Fibroblast of skin of back (primary cell): ENCODE measurements at regions not wholly inside any gene's neighbourhood (a gene's known extent, or its start where the extent isn't known, plus 50 kb on each side); places are given as distances from the start of the nearest gene placed in this dataset.
"Not testable (repeated sequence)": the region's sequence is repeated elsewhere in the genome, so short reads cannot be mapped to it uniquely, and the experiment has no call there.

ENCODE experiments used
- DNase-seq: peaks from one replicate; pipeline ENCODE4 v3.0.0-alpha.2; 2013

DNA sequence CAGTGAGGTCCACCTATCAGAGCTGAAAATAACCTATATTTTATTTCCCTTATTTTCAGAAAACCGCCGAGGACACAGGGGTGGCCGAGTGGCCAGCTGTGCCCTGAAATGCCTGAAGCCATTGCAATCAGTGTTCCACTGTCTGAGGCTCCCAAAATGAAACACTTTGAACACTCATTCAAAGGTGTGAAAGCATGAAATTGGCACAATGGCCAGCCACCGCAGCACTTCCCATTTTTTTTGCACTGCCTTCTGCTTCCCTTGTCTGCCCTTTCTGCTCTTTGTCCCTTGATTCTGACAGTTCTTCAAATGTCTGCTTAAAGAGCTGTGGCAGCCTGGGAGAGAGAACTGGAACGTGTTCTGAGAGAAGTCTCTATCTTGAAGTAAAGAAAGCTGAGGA, 1127.5 kb upstream of the CELF4 start:
- no peak for DNase-seq

DNA sequence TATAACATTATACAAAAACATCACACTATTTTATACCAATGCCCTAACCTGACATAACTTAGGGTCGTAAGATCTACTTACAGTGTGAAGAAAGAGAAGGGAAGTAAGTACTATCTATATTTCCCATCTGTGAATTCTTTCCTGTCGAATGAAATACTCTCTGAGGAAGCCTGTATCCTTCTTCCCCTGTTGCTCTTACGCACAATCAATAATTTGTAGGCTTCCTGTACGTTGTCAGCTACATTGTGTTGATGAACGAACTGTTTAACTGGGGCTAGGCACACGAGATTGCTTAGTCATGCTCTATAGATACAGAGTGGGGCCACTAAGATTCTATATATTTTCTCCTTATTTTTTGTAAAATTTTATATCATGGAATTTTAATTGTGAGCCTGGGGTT, 1125.0 kb upstream of the CELF4 start:
- DNase-seq, result no peak

DNA sequence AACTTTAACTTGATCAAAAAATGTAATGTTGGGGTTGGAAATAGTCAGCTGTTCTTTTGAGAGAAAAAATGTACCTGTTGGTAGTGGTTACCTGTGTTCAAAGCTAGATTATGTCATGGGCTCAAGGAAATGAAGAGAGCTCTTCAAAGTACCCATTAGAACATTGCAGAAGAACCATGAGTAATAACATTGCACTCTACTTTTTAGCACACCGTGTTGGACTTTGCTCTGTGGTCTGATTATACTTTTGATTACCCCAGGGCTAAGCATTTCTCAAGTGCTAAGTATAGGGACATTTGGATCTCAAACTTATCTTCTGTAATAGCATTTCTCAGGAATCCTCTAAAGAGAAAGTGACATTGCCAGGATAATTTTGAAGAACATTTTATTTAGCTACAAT, 1122.8 kb upstream of the CELF4 start:
- no peak for DNase-seq

DNA sequence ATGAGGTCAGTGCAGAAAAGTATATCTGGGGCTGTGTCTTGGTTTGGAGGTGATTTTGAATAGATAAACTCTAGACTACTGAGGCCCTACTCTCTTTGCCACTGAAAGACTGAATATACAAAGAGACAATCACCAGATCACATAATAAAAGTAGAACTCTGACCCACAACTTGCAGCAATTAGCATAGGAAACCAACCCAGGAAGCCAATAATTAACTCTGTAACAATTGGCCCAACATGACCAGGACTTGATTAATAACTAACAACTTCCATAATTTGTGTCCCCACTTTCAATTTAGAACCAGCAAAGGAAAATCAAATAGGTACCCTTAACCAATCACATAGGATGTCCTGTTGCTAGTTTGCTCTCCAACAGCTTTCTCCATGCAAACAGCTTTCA, 1104.9 kb upstream of the CELF4 start:
- no peak for DNase-seq

DNA sequence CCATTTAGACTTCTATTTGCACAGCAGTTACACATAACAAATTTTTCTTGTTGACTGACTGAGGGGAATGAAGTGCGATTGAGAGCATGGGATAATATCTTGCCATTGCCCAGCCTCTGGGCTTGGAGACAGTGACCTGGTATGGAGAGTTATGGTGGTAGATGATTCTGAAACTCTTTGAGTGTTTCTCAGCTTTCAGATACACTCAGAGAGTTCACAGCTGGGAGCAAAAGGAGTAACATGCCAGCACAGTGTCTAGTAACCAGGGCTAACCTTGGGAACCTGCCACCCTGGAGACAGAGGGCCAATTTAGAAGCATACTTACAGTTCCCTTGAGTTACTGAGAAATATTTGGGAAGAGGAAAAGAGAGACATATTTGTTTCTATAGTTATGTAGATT, 1099.3 kb upstream of the CELF4 start:
- no peak for DNase-seq

DNA sequence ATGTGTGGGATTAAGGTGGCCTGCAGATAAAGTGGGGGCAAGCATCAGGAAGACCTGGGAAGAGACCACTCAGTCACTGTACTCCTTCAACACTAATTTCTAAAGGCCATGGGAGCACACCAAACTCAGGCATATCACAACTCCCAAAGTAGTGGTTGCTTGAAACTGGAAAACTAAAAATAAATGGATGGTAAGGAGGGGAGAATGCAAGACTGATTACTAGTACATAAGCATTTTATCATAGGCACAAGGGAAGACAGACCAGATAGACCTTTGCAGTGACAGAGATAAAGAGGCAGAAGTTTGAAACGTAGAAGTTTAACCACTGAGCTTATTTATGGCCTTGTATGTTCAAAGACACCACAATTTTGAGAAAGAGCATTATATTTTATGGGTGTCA, 1098.1 kb upstream of the CELF4 start:
- DNase-seq, result no peak

DNA sequence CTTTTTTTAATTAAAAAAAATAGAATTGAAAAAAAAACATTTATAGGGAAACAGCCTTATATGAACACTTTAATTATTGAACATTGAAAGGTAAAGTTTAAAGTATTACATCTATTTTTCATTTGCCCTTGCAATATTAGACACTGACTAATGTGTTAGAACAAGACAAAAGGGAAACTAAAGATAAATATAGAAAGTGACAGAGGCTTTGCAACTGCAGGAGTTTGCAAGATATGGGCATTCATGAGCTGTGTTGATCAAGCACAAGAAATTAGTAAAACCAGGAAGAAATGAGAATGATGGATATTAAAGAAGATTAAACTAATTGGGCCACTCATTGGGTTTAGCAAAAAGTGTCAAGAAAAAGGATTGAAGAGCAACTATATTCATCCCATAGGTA, 1097.7 kb upstream of the CELF4 start:
- DNase-seq, result no peak

DNA sequence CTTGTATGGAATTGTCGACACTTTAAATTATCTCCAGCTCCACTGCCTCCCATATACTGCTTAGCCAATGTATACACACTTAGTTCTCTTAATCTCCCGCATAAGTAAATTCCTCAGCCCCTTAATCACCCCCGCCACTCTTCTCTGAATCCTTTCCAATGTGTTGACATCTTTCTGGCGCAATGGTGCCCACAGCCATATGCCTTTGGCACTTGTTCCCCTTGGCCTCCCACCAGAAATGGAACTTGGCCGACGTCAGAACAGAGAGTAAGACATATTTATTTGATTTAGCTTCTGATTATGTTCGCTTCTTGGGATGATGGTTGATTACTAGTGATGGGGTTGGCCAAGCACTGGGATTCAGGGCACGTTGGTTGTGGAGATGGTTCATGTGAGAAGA, 1089.3 kb upstream of the CELF4 start:
- DNase-seq, result peak; percentile 3

DNA sequence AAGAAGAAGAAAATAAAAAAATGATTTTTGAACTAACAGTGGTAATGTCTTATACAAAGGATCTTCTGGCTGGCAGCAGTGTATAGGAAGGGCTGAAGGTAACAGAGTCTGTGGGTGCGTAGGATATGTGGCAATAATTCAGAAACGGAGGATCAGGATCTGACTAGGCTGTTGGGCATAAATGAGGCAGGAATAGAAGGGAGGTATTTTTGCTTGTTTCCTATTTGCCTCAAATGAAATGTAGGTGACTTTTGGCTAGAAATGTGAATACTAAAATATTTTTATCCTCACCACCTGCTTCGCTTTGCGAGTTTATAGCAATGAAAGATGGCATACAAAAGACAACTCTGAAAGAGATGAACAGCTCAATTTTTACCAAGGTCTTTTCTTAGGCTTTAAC, 1086.1 kb upstream of the CELF4 start:
- no peak for DNase-seq

DNA sequence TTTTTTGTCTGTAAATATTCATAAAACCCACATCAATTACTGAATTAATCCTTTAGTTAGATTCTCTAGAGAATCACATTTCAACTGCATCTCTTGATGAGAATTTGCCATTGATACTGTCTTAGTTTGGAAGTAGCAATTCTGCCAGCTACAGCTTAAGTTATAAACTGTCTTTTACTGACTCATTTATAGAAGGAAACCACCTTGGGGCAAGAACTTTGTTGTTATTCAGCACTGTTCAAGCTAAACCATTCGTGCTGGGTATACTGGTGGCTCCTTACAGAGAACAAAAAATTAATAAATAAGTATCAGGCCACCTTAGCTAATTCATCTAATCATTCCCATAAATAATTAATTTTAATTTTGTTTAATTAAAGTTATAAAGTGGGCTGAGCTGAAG, 1082.6 kb upstream of the CELF4 start:
- DNase-seq, result no peak

DNA sequence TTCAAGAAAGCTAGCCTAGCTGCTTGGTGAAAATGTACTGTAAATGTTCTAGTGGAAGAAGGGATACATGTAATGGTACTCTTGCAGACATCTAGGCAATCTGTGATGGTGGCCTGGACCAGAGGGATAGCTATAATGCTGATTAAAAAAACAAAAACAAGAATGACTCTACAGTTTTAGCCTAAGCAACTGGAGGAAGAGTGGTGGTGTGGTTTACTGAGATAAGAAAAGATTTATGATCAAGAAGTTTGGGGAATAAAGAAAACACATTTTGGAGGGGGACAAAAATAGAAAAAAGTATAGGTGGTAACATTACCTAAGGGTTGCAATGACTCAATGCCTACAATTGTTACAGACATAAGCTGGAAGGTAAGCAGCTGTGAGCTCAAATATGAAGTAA, 1080.7 kb upstream of the CELF4 start:
- no peak for DNase-seq

DNA sequence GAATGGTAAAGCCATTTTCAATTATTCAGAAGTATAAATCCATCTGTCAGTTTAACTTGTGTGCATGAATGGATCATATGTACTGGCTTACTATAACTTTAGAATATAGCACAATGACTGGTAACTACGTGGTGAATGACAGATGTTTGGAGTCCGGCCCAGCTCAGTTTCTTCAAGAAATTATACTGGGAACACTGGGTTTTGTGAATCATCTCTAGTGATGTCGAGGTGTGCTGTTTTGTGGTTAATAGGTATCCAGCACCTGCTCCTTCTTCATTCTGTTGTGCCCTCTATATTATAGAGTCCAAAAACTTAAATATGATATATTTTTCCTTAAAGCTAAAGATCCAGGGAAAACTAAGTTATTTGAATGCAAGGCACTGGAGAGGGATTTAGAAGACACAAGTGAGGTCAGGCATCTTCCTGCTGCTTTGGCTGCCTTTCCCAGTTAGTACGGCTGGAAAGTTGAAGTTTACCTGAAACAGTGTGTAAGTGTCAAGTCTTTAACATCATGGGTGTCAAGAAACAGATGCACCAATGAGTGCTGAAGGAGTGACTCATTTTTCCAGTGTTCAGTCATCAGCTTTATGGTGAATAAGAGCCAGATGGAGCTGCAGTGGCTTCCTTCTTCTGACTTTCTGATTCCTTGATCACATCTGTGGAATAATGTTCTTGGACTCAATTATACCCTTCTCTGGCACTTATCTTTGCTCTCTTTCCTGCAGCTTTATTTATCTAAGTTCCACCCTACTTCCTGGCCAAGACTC, 1079.5 kb upstream of the CELF4 start:
- no peak for DNase-seq

DNA sequence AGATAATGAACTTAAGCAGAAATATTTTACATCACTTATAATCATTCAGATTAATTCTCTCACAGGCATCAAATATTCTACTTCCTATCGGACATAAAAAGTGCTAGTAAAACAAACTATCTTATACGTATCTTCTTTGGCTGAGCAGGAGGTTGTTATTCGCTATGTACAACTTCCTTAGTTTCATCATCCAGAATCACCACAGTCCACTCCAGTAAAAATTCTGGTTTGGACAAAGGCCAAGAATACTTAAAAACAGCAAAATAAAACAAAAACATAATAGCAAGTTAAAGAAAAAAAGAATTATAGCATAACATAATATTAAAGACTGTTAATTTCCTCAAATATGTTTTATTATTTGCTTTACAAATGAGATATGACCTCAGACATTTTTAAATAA, 1077.1 kb upstream of the CELF4 start:
- DNase-seq, result no peak

DNA sequence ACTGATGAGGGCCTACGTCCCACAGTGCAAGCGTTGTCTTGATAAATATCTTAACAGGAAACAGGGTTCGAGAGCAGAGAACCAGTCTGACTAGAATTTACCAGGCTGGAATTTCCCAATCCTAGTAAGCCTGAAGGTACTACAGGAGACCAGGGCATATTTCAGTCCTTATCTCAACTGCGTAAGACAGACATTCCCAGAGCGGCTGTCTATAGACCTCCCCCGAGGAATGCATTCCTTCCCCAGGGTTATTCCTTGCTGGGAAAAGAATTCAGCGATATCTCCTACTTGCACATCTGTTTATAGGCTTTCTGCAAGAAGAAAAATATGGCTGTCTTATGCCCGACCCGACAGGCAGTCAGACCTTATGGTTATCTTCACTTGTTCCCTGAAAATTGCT, 1074.1 kb upstream of the CELF4 start:
- not testable (repeated sequence) for DNase-seq

DNA sequence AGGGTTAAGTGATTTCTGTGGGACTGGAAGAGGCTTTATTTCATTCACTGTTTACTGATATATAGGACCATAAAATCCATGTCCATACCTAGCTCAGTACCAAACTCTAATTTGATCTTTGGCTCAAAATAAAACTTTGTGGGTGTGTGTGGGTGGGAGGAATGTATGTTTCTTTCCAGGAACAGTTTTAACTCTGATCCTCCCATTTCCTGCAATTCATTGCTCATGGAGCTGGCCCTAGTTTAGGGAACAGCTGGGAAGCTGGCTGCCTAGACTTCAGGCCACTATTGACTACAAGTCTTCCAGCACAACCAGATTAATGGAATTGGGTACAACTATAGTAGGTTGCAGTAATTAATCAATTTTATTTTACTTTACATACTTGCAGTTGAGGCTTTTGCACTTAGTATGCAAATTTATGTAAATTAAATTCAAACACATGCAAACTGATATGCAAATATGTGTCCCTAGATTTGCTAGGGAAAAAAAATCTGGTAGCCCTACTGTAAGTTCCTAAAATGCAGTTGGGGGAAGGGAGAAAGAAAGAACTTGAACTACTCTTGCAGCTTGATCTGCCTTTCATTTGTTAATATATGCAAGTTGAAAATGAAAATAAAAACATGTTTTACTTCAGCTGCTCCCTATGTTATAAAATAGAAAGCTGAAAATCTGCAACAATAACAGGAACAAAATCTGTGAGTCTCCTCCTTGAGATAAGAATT, 1070.3 kb upstream of the CELF4 start:
- no peak for DNase-seq

DNA sequence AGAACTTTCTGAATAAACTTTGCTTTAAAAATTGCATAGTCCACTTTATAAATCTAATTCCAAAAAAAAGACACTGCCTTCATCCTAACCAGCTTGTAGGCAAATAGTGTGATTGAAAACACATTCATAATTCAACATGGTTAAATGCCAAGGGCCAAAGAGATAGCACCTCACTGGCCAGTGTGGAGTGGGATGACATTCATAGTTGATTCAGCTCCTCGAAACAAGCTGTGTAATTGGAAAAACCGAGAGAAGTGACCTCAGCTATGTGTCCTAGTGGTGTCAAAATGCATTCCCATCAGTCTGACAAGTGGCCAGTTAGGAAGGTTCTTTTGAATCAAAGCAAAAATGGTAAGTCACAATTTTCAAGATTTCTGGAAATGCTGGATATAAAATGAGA, 1068.5 kb upstream of the CELF4 start:
- DNase-seq, result no peak

DNA sequence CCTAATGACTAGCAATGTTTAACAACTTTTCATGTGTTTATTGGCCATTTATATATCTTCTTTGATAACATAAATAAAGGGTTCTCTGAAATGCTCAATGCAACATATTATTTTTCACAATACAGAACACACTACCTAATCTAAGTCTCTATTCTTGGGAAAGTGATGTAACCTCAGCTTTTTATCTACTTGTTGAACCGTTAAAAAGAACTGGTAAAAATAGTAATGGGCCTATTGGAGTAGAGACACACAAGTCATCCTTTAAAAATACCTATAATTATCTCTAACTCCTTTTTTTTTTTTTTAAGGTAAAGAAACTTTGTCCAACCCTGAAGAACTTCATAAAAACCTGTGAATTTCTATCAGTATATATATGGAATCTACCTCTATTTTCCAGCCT, 1067.7 kb upstream of the CELF4 start:
- no peak for DNase-seq

DNA sequence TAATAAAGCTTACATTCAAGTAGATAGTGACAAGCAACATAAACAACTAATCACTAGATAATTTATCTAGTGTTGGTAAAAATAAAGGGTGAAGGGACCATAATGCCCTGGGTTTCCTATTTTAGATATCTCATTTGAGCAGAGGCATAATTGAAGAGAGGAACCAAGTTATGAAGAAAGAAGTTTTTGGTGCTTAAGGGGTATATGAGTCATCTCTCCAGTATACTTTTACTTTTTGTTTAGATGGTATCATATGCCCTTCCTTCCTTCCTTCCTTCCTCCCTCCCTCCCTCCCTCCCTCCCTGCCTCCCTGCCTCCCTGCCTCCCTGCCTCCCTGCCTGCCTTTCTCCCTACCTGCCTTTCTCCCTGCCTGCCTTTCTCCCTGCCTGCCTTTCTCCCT, 1053.5 kb upstream of the CELF4 start:
- no peak for DNase-seq

DNA sequence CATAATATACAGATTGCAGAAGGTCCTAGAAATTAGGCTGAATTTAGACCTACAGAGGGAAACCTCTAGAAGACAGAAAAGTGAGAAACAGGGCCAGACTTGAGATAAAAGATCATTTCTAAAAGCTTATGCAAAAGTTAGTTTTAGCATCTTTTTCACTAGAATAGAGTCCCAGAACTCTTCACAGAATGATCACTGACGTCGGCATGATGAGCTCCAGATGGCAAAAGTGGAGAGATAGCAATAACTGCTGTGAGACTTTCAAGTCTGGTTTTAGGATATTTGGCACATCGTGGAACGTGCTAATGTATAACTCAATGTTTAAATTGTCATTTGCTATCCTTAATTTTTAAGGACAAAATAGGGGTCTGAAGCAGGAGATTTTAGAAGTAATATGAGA, 1050.7 kb upstream of the CELF4 start:
- no peak for DNase-seq

DNA sequence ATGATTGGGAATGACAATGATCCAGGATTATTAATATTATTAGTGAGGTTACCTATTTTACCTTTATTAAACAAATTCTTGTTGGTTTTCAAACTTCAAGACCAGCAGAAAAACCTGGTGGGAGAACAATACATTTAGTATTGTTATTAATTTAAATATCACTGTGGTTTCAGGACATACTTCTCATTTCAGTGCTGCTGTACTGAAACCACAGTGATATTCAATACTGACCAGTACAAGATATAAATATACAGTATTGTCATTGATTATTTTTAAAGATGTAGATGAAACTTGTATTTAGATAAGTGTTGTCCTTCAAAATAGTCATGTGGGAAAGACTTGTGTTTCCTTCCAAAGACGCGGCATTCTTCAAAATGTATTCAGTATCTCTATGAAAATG, 1047.3 kb upstream of the CELF4 start:
- no peak for DNase-seq

DNA sequence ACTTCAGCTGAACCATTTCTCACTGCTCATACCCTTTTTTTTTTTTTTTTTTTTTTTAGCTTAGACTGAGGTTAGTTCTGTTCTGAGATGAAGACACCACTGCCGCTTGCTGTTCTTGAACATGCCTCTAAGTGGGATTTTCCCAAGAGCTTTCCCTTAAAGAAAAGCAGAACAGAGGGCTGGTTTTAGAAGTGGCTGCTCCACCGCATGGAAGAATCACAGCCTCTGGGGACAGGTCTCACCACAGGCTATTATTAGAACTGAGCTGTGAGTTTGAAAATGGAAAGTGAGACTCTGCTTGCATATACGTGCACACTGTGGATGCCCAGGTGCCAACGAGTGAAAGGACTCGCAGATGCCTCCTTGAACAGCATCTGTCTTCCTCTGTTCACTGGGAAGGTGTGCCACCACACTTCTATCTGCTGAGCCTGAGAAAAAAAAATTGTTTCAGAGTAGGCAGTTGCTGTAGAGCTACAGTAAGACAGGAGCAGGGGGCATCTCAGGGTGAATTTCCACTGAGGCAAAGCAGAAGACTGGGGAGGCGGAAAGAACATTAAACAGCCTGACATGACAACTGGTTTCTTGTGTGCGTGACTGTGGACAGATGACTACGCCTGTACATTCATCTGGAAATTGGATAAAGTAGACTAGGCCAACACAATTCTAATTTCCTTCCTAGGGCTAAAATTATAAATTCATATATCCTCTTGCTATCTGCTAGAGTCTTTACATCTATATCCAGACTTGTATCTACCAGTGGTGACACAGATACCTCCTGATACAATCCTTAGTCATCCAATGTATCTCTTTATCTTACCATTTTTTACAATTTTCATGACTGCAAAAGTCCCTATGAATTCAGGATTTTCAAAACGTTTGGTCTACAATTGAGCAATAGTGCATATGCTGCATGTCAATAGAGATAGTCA, 1045.7 kb upstream of the CELF4 start:
- DNase-seq, result no peak

DNA sequence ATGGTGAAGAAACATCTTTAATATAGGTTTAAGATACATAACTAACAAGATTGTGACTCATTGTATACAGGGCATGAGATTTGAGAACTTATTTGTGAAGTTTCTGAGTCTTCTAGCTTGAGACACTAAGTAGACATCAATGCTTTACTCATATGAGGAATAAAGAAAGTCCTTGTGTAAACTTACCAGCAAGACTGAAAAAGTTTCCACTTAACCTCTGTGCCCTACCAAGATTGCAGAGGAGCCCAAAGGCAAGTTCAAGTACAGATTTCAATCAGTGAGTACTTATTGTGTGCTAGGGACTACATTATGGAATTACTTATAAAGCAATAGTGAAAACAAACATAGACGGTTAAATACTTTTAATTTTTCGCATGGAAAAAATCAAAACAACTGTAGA, 1041.2 kb upstream of the CELF4 start:
- DNase-seq, result no peak

DNA sequence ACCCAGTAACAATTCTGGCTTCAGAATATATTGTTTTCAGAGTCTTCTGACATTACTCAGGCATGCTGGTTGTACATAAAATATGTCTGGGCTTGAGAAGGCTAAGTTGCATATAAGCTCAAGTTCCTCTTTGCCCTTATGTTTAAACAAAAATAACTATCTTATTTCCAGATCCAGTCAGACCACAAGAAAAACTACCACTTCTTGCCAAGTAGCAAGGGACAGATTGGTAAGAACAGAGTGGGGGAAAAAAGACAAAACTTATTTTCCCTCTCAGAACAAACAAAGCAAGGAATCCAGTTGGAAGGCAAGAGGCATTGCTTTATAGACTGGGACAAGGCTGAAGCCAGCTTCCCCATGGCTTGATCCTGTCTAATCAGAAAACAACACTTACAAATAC, 1036.7 kb upstream of the CELF4 start:
- DNase-seq, result no peak

DNA sequence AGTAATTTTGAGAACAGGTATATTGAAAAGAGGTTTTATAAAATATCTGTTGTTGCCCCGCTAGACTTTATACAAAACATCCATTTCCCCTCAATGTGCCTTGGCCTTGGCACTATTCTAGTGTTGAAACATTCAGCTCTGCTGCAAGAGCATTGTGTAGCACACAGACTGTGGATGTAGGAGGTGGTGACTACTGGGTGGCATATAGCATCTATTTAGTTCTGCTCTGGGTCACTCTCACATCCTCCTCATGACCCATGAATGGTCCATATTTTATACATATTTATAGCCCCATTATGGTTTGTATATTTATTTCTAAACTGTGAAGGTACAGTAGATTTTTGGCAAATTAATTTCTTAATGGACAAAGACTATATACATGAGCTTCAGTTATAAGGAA, 1022.0 kb upstream of the CELF4 start:
- DNase-seq, result no peak
